HCT116 (cell line): ENCODE measurements at regions not wholly inside any gene's neighbourhood (a gene's known extent, or its start where the extent isn't known, plus 50 kb on each side); places are given as distances from the start of the nearest gene placed in this dataset.

ENCODE experiments used
- ATAC-seq: fragments of 200-7000 bp; cut with Tn5 transposase; 2 replicates; pipeline ENCODE4 v1.9.1; 2020; ENCODE audit warnings: mild to moderate bottlenecking, moderate library complexity
- BruUV-seq: library from RNA; stranded (reverse); fragments of 400-500 nt; replicated peaks from 2 replicates; lab custom pipeline; 2021; lab: Mats Ljungman, UMichigan
- CTCF ChIA-PET: fragments of 300-600 bp; sonication (Branson Sonifier 250); formaldehyde crosslinking; loops from one replicate; lab custom pipeline; 2021; ENCODE audit warnings: antibody characterized with exemption; lab: Charles Lee
- POLR2A ChIA-PET: fragments of 300-600, 350-600 bp; sonication (Branson Sonifier 250); formaldehyde crosslinking; loops from one replicate; lab custom pipeline; 2021; ENCODE audit warnings: antibody characterized with exemption; lab: Charles Lee
- RAD21 ChIA-PET, 2 experiments: fragments of 300-600 bp; sonication (Branson Sonifier 250); formaldehyde crosslinking; loops; one replicate each; lab custom pipeline; 2023; ENCODE audit warnings: low total read pairs in 2 of 2; ENCODE audit not compliant: uncharacterized antibody in 2 of 2, unreplicated experiment in 2 of 2, low non-redundant PET in 1 of 2; lab: Charles Lee
- DNase-seq: peaks from one replicate; pipeline ENCODE4 v3.0.0-alpha.2; 2010; ENCODE audit warnings: low read depth, low spot score
- H2AFZ ChIP-seq: fragments of 200-600 bp; shearing (Covaris generic), sonication (generic); 2 replicates; pipeline ENCODE4 v1.6.1; 2017; ENCODE audit warnings: low read depth, mixed run types, mixed read lengths, antibody characterized with exemption, low read length; ENCODE audit not compliant: poor library complexity, severe bottlenecking
- H3K27ac ChIP-seq: 2 replicates; pipeline ENCODE4 v1.5.1; 2012; ENCODE audit warnings: low read depth, low read length
- H3K27me3 ChIP-seq: fragments of 200-600 bp; sonication (generic); 2 replicates; pipeline ENCODE4 v1.6.1; 2016; ENCODE audit warnings: mixed run types, low read length, mixed read lengths; ENCODE audit not compliant: insufficient read depth
- H3K36me3 ChIP-seq, 2 experiments: fragments of 200-500 bp in 1 of 2; fragments of 200-600 bp in 1 of 2; sonication (Bioruptor generic) in 1 of 2; sonication (generic) in 1 of 2; 2 replicates each; pipeline versions ENCODE4 v1.5.1 to v1.6.1; 2014 to 2016; ENCODE audit warnings: low read length in 2 of 2, inconsistent platforms in 1 of 2, mixed read lengths in 1 of 2, mixed run types in 1 of 2; ENCODE audit not compliant: insufficient read depth in 2 of 2, control insufficient read depth in 1 of 2
- H3K4me1 ChIP-seq, 2 experiments: fragments of 200-600 bp in 1 of 2; sonication (generic) in 1 of 2; 2 replicates each; pipeline versions ENCODE4 v1.5.1 to v1.6.1; 2012 to 2017; ENCODE audit warnings: low read length in 2 of 2, inconsistent platforms in 1 of 2, mild to moderate bottlenecking in 1 of 2, mixed read lengths in 1 of 2, mixed run types in 1 of 2, moderate library complexity in 1 of 2; ENCODE audit not compliant: insufficient read depth in 2 of 2, control insufficient read depth in 1 of 2
- H3K4me2 ChIP-seq: fragments of 200-600 bp; sonication (generic); 2 replicates; pipeline ENCODE4 v1.6.1; 2017; ENCODE audit warnings: mixed run types, low read length, mixed read lengths
- H3K4me3 ChIP-seq, 2 experiments: fragments of 200-600 bp in 1 of 2; sonication (generic) in 1 of 2; replicated peaks in 1 of 2; 2 replicates each; pipeline ENCODE4 v1.5.1; 2011 to 2016; ENCODE audit warnings: low read length in 2 of 2, control low read depth in 1 of 2, low read depth in 1 of 2, mild to moderate bottlenecking in 1 of 2, mixed read lengths in 1 of 2, mixed run types in 1 of 2
- H3K79me2 ChIP-seq: fragments of 200-600 bp; sonication (generic); 2 replicates; pipeline ENCODE4 v1.6.1; 2017; ENCODE audit warnings: mild to moderate bottlenecking, mixed run types, low read length, moderate library complexity, mixed read lengths; ENCODE audit not compliant: insufficient read depth
- H3K9ac ChIP-seq: fragments of 200-600 bp; sonication (generic); 2 replicates; pipeline ENCODE4 v1.6.1; 2016; ENCODE audit warnings: low read length, mixed read lengths
- H3K9me2 ChIP-seq: fragments of 200-600 bp; sonication (generic), shearing (Covaris generic); 2 replicates; pipeline ENCODE4 v1.6.1; 2017; ENCODE audit warnings: mixed run types, mild to moderate bottlenecking, moderate library complexity; ENCODE audit not compliant: insufficient read depth
- H3K9me3 ChIP-seq, 2 experiments: fragments of 200-500 bp in 1 of 2; fragments of 200-600 bp in 1 of 2; sonication (Bioruptor generic) in 1 of 2; sonication (generic) in 1 of 2; 2 replicates each; pipeline ENCODE4 v1.6.1; 2014 to 2017; ENCODE audit warnings: low read length in 2 of 2, mixed read lengths in 2 of 2, inconsistent platforms in 1 of 2, low read depth in 1 of 2, mild to moderate bottlenecking in 1 of 2, mixed run types in 1 of 2, moderate library complexity in 1 of 2; ENCODE audit not compliant: control insufficient read depth in 1 of 2, insufficient read depth in 1 of 2
- H4K20me1 ChIP-seq: fragments of 200-600 bp; sonication (generic), shearing (Covaris generic); 2 replicates; pipeline ENCODE4 v1.6.1; 2017; ENCODE audit warnings: mixed run types, mild to moderate bottlenecking, moderate library complexity; ENCODE audit not compliant: insufficient read depth
- CBX3 ChIP-seq: IDR thresholded peaks from 2 replicates; pipeline ENCODE4 v1.6.1; 2012; ENCODE audit warnings: low read depth
- CEBPB ChIP-seq: IDR thresholded peaks from 2 replicates; pipeline ENCODE4 v1.6.1; 2012; ENCODE audit warnings: low read depth
- CTCF ChIP-seq, 3 experiments: fragments of 200-600 bp in 1 of 3; sonication (generic) in 1 of 3; IDR thresholded peaks in 2 of 3; conservative IDR thresholded peaks in 1 of 3; 2 replicates each; pipeline ENCODE4 v1.5.1; 2012 to 2017; ENCODE audit warnings: low read depth in 2 of 3, low read length in 2 of 3, antibody characterized with exemption in 1 of 3, borderline replicate concordance in 1 of 3, control low read depth in 1 of 3, mild to moderate bottlenecking in 1 of 3, mixed read lengths in 1 of 3, mixed run types in 1 of 3, moderate library complexity in 1 of 3; ENCODE audit not compliant: insufficient read depth in 1 of 3
- ELF1 ChIP-seq: IDR thresholded peaks from 2 replicates; pipeline ENCODE4 v1.6.1; 2012; ENCODE audit warnings: low read depth, borderline replicate concordance
- EZH2 ChIP-seq: fragments of 200-600 bp; sonication (generic); IDR thresholded peaks from 2 replicates; pipeline ENCODE4 v1.6.1; 2017; ENCODE audit warnings: antibody characterized with exemption, mixed run types
- FOSL1 ChIP-seq: IDR thresholded peaks from 2 replicates; pipeline ENCODE4 v1.6.1; 2012; ENCODE audit warnings: low read depth
- JUND ChIP-seq: IDR thresholded peaks from 2 replicates; pipeline ENCODE4 v1.6.1; 2012
- MAX ChIP-seq: IDR thresholded peaks from 2 replicates; pipeline ENCODE4 v1.6.1; 2012
- RAD21 ChIP-seq: IDR thresholded peaks from 2 replicates; pipeline ENCODE4 v1.6.1; 2012; ENCODE audit warnings: low read depth, mild to moderate bottlenecking
- REST ChIP-seq: IDR thresholded peaks from 2 replicates; pipeline ENCODE4 v1.6.1; 2012; ENCODE audit warnings: low read depth
- SIN3A ChIP-seq: IDR thresholded peaks from 2 replicates; pipeline ENCODE4 v1.6.1; 2012; ENCODE audit warnings: low read depth
- SP1 ChIP-seq: IDR thresholded peaks from 2 replicates; pipeline ENCODE4 v1.6.1; 2012; ENCODE audit warnings: low read depth
- SRF ChIP-seq: IDR thresholded peaks from 2 replicates; pipeline ENCODE4 v1.6.1; 2012; ENCODE audit warnings: low read depth
- TCF7L2 ChIP-seq: IDR thresholded peaks from 2 replicates; pipeline ENCODE4 v1.7.0; 2011; ENCODE audit warnings: borderline replicate concordance, inconsistent platforms; ENCODE audit not compliant: insufficient read depth, insufficient read length; ENCODE audit errors: extremely low read depth
- ZNF274 ChIP-seq: fragments of 200-500 bp; sonication (Bioruptor generic); IDR thresholded peaks from 2 replicates; pipeline ENCODE4 v1.6.1; 2014; ENCODE audit warnings: mild to moderate bottlenecking, low read depth, low read length, inconsistent platforms
- intact Hi-C: fragments of 100-400 bp; cut with micrococcal nuclease; formaldehyde crosslinking; loops from 2 replicates; pipeline ENCODE4 v1.10.0; 2022

- no peak for DNase-seq
- POLR2A ChIA-PET: no interaction called here
These were observed 327.2 kb downstream of the DHX35 start for GRCh38 chr20:39289316-39289715.

More at GRCh38 chr20:39289316-39289715, 327.2 kb downstream of the DHX35 start:
- Histone ChIP-seq H3K4me2 (no peak overlapping the region), H3K4me1 (no peaks in the 10 kb centered on the region), H2AFZ (no peak overlapping the region), H3K9me3 (no peaks in the 10 kb centered on the region), H3K4me3 (no peak overlapping the region), H3K27me3 (0 out of 2 replicates have a peak, but pooled peaks cover 3% of the 10 kb centered on the region), H3K79me2 (no peaks in the 10 kb centered on the region), H3K36me3 (no peaks in the 10 kb centered on the region), H3K9me2 (no peaks in the 10 kb centered on the region), H3K27ac (no peak overlapping the region), H4K20me1 (no peaks in the 10 kb centered on the region), H3K9ac (no peak overlapping the region)
- intact Hi-C loops: no loop called here
- BruUV-seq: no TSS peak
- ATAC-seq: peak; percentile 70
- CTCF ChIA-PET: no interaction called here
- TF ChIP-seq SIN3A (no peak), ELF1 (no peak), CEBPB (no peak), ZNF274 (no peak), MAX (no peak), REST (no peak), JUND (no peak), RAD21 (peak; percentile 32; the same call in 1 of the 2 replicates), EZH2 (no peak), SP1 (no peak), TCF7L2 (no peak), FOSL1 (no peak), CTCF (IDR thresholded peaks at IDR 0.05 in 2 of 3, conservative IDR thresholded peaks at IDR 0.05 in 1 of 3; ENCODE audit: borderline replicate concordance in 1 of 3, insufficient read depth in 1 of 3, low read depth in 2 of 3, low read length in 2 of 3) (peak in 2 of 3 experiments; percentile 51; a peak in 4 of 6 replicates), CBX3 (no peak), SRF (no peak)
- TF ChIP-seq, all 23 proteins: peak for 2
- RAD21 ChIA-PET: no interaction called here
